DND-41 (cell line): ENCODE measurements at regions not wholly inside any gene's neighbourhood (a gene's known extent, or its start where the extent isn't known, plus 50 kb on each side); places are given as distances from the start of the nearest gene placed in this dataset.

Source experiments
- ATAC-seq: fragments of 200-7000 bp; cut with Tn5 transposase; 3 replicates; pipeline ENCODE4 v1.9.1; 2021; ENCODE audit warnings: low read depth; ENCODE audit not compliant: insufficient read depth
- DNase-seq: peaks from one replicate; pipeline ENCODE4 v3.0.0-alpha.2; 2020
- H2AFZ ChIP-seq: 2 replicates; pipeline ENCODE4 v1.6.0; 2012; ENCODE audit warnings: low read depth, low read length
- H3K27ac ChIP-seq: 2 replicates; pipeline ENCODE4 v1.5.1; 2012; ENCODE audit warnings: low read length, inconsistent platforms
- H3K27me3 ChIP-seq: fragments of 200-600 bp; sonication (generic); 2 replicates; pipeline ENCODE4 v1.6.0; 2012; ENCODE audit warnings: low read length, mild to moderate bottlenecking, inconsistent platforms; ENCODE audit not compliant: insufficient read depth, poor library complexity
- H3K36me3 ChIP-seq: 2 replicates; pipeline ENCODE4 v1.5.1; 2012; ENCODE audit warnings: low read length, inconsistent platforms; ENCODE audit not compliant: insufficient read depth
- H3K4me1 ChIP-seq: 2 replicates; pipeline ENCODE4 v1.5.1; 2012; ENCODE audit warnings: mild to moderate bottlenecking, low read length; ENCODE audit not compliant: insufficient read depth
- H3K4me2 ChIP-seq: 2 replicates; pipeline ENCODE4 v1.6.0; 2012; ENCODE audit warnings: mild to moderate bottlenecking, moderate library complexity, low read length, inconsistent platforms; ENCODE audit not compliant: insufficient read depth
- H3K4me3 ChIP-seq, 2 experiments: fragments of 200-600 bp in 1 of 2; shearing (Covaris generic) in 1 of 2; 2 replicates each; pipeline ENCODE4 v1.5.1; 2012 to 2016; ENCODE audit warnings: inconsistent platforms in 2 of 2, low read length in 2 of 2, mild to moderate bottlenecking in 2 of 2, low read depth in 1 of 2, moderate library complexity in 1 of 2
- H3K79me2 ChIP-seq: 2 replicates; pipeline ENCODE4 v1.6.0; 2012; ENCODE audit warnings: low read length, inconsistent platforms; ENCODE audit not compliant: insufficient read depth
- H3K9ac ChIP-seq: 2 replicates; pipeline ENCODE4 v1.6.0; 2012; ENCODE audit warnings: low read depth, mild to moderate bottlenecking, inconsistent platforms, low read length, moderate library complexity
- H3K9me3 ChIP-seq: 2 replicates; pipeline ENCODE4 v1.5.1; 2012; ENCODE audit warnings: low read length, moderate library complexity, mild to moderate bottlenecking, inconsistent platforms; ENCODE audit not compliant: insufficient read depth, severe bottlenecking
- H4K20me1 ChIP-seq: 2 replicates; pipeline ENCODE4 v1.6.0; 2012; ENCODE audit warnings: low read length; ENCODE audit not compliant: insufficient read depth
- CTCF ChIP-seq: IDR thresholded peaks from 2 replicates; pipeline ENCODE4 v1.5.1; 2012; ENCODE audit warnings: borderline replicate concordance, low read length, moderate library complexity, mild to moderate bottlenecking; ENCODE audit not compliant: poor library complexity, severe bottlenecking; ENCODE audit errors: extremely low read depth
- EZH2 ChIP-seq: IDR thresholded peaks from 3 replicates; pipeline ENCODE4 v1.6.1; 2012; ENCODE audit warnings: borderline replicate concordance, low read depth, mild to moderate bottlenecking, moderate library complexity, low read length, inconsistent platforms; ENCODE audit not compliant: severe bottlenecking

GRCh38 chr5:166340039-166340438 lies 1951.4 kb upstream of the WWC1 start:
- no peak for DNase-seq
- Histone ChIP-seq H2AFZ (no peak overlapping the region), H3K27ac (no peak overlapping the region), H3K9me3 (no peaks in the 10 kb centered on the region), H3K4me2 (no peak overlapping the region), H3K9ac (no peak overlapping the region), H3K79me2 (no peaks in the 10 kb centered on the region), H3K4me1 (no peaks in the 10 kb centered on the region), H3K36me3 (no peaks in the 10 kb centered on the region), H3K27me3 (no peaks in the 10 kb centered on the region), H3K4me3 (no peak overlapping the region), H4K20me1 (no peaks in the 10 kb centered on the region)
- TF ChIP-seq EZH2, result no peak
- no peak for TF ChIP-seq CTCF
- ATAC-seq, result no peak

GRCh38 chr5:166341740-166342337 lies 1949.6 kb upstream of the WWC1 start:
- ATAC-seq (no peak), DNase-seq (no peak)
- TF ChIP-seq CTCF, result peak; percentile 29
- no peak for TF ChIP-seq EZH2
- no peaks in the 10 kb centered on the region for H3K36me3 ChIP-seq
- no peak overlapping the region for H3K27ac ChIP-seq
- no peaks in the 10 kb centered on the region for H4K20me1 ChIP-seq
- no peaks in the 10 kb centered on the region for H3K79me2 ChIP-seq
- no peaks in the 10 kb centered on the region for H3K4me1 ChIP-seq
- no peak overlapping the region for H3K4me2 ChIP-seq
- H3K27me3 ChIP-seq, result no peaks in the 10 kb centered on the region
- H3K9ac ChIP-seq, result no peak overlapping the region
- H3K4me3 ChIP-seq, result no peak overlapping the region
- no peak overlapping the region for H2AFZ ChIP-seq
- H3K9me3 ChIP-seq, result no peaks in the 10 kb centered on the region

- Histone ChIP-seq H3K9ac (no peak overlapping the region), H3K79me2 (no peaks in the 10 kb centered on the region), H3K27ac (no peak overlapping the region), H3K27me3 (no peaks in the 10 kb centered on the region), H2AFZ (no peak overlapping the region), H3K36me3 (no peaks in the 10 kb centered on the region), H3K4me2 (no peak overlapping the region), H3K4me3 (no peak overlapping the region), H3K4me1 (no peaks in the 10 kb centered on the region), H3K9me3 (no peaks in the 10 kb centered on the region), H4K20me1 (no peaks in the 10 kb centered on the region)
- ATAC-seq (no peak), DNase-seq (no peak)
- no peak for TF ChIP-seq CTCF
- no peak for TF ChIP-seq EZH2
Measured at GRCh38 chr5:166342402-166342801, 1949.0 kb upstream of the WWC1 start.

GRCh38 chr5:166346726-166347374 lies 1944.6 kb upstream of the WWC1 start:
- H3K4me3 ChIP-seq, result no peak overlapping the region
- no peak overlapping the region for H3K27ac ChIP-seq
- ATAC-seq (no peak), DNase-seq (no peak)
- no peaks in the 10 kb centered on the region for H4K20me1 ChIP-seq
- H3K4me2 ChIP-seq, result no peak overlapping the region
- H3K79me2 ChIP-seq, result no peaks in the 10 kb centered on the region
- no peaks in the 10 kb centered on the region for H3K4me1 ChIP-seq
- H3K9ac ChIP-seq, result no peak overlapping the region
- no peaks in the 10 kb centered on the region for H3K9me3 ChIP-seq
- TF ChIP-seq EZH2, result no peak
- TF ChIP-seq CTCF, result no peak
- no peaks in the 10 kb centered on the region for H3K27me3 ChIP-seq
- no peaks in the 10 kb centered on the region for H3K36me3 ChIP-seq
- H2AFZ ChIP-seq, result no peak overlapping the region
